Astrocyte (in vitro differentiated cells and primary cell): ENCODE measurements at regions not wholly inside any gene's neighbourhood (a gene's known extent, or its start where the extent isn't known, plus 50 kb on each side); places are given as distances from the start of the nearest gene placed in this dataset.
"Not testable (repeated sequence)": the region's sequence is repeated elsewhere in the genome, so short reads cannot be mapped to it uniquely, and the experiment has no call there.

Experiments
- DNase-seq: peaks from one replicate; pipeline ENCODE4 v3.0.0-alpha.2; 2010; ENCODE audit warnings: low read depth
- FAIRE-seq: peaks from 2 replicates; lab custom pipeline; 2011; peaks lifted over from hg19 to GRCh38; lab: Jason Lieb, UNC
- H2AFZ ChIP-seq: 2 replicates; pipeline ENCODE4 v1.6.0; 2012; ENCODE audit warnings: low read depth, low read length, inconsistent platforms
- H3K27ac ChIP-seq: 2 replicates; pipeline ENCODE4 v1.5.1; 2011; ENCODE audit warnings: low read depth, low read length, inconsistent platforms
- H3K27me3 ChIP-seq: 2 replicates; pipeline ENCODE4 v1.6.0; 2011; ENCODE audit warnings: low read length, inconsistent platforms; ENCODE audit not compliant: insufficient read depth
- H3K36me3 ChIP-seq: 2 replicates; pipeline ENCODE4 v1.5.1; 2011; ENCODE audit warnings: low read length, inconsistent platforms; ENCODE audit not compliant: insufficient read depth
- H3K4me1 ChIP-seq: 2 replicates; pipeline ENCODE4 v1.5.1; 2011; ENCODE audit warnings: low read length, inconsistent platforms; ENCODE audit not compliant: insufficient read depth
- H3K4me2 ChIP-seq: 2 replicates; pipeline ENCODE4 v1.6.0; 2012; ENCODE audit warnings: low read length, inconsistent platforms
- H3K4me3 ChIP-seq: 2 replicates; pipeline ENCODE4 v1.5.1; 2011; ENCODE audit warnings: low read depth, mild to moderate bottlenecking, low read length, inconsistent platforms; ENCODE audit not compliant: insufficient read depth
- H3K79me2 ChIP-seq: 2 replicates; pipeline ENCODE4 v1.6.0; 2012; ENCODE audit warnings: mild to moderate bottlenecking, low read length, inconsistent platforms; ENCODE audit not compliant: insufficient read depth
- H3K9ac ChIP-seq: 2 replicates; pipeline ENCODE4 v1.6.0; 2012; ENCODE audit warnings: mild to moderate bottlenecking, low read length, inconsistent platforms
- H3K9me3 ChIP-seq: 2 replicates; pipeline ENCODE4 v1.5.1; 2012; ENCODE audit warnings: low read depth, mild to moderate bottlenecking, low read length, inconsistent platforms; ENCODE audit not compliant: insufficient read depth
- H4K20me1 ChIP-seq: 2 replicates; pipeline ENCODE4 v1.6.0; 2012; ENCODE audit warnings: low read length, inconsistent platforms; ENCODE audit not compliant: insufficient read depth
- H3K27ac Mint-ChIP-seq: one replicate; pipeline ENCODE4 v1.8.0; 2021; ENCODE audit warnings: mild to moderate bottlenecking, mixed read lengths; ENCODE audit not compliant: unreplicated experiment
- H3K27me3 Mint-ChIP-seq: one replicate; pipeline ENCODE4 v1.8.0; 2021; ENCODE audit warnings: low read depth, mixed read lengths; ENCODE audit not compliant: unreplicated experiment
- H3K36me3 Mint-ChIP-seq: one replicate; pipeline ENCODE4 v1.8.0; 2021; ENCODE audit warnings: low read depth, mixed read lengths; ENCODE audit not compliant: unreplicated experiment
- H3K4me1 Mint-ChIP-seq: one replicate; pipeline ENCODE4 v1.8.0; 2021; ENCODE audit warnings: low read depth, mixed read lengths; ENCODE audit not compliant: unreplicated experiment
- H3K4me3 Mint-ChIP-seq: one replicate; pipeline ENCODE4 v1.8.0; 2021; ENCODE audit warnings: mild to moderate bottlenecking, moderate library complexity, mixed read lengths; ENCODE audit not compliant: unreplicated experiment
- H3K9me3 Mint-ChIP-seq: one replicate; pipeline ENCODE4 v1.8.0; 2021; ENCODE audit warnings: mild to moderate bottlenecking, mixed read lengths; ENCODE audit not compliant: unreplicated experiment
- CTCF ChIP-seq: IDR thresholded peaks from 2 replicates; pipeline ENCODE4 v1.5.1; 2011; ENCODE audit warnings: low read depth, mild to moderate bottlenecking, inconsistent platforms, low read length, moderate library complexity; ENCODE audit not compliant: insufficient read depth
- EZH2 ChIP-seq: IDR thresholded peaks from 2 replicates; pipeline ENCODE4 v1.6.1; 2012; ENCODE audit warnings: mild to moderate bottlenecking, low read length, inconsistent platforms; ENCODE audit not compliant: insufficient read depth

GRCh38 chr2:5618271-5618670 lies 73.9 kb upstream of the SOX11 start:
- Histone ChIP-seq H3K9me3 (no peaks in the 10 kb centered on the region), H4K20me1 (no peaks in the 10 kb centered on the region), H2AFZ (no peak overlapping the region), H3K4me1 (no peaks in the 10 kb centered on the region), H3K79me2 (no peaks in the 10 kb centered on the region), H3K27ac (no peak overlapping the region), H3K9ac (no peak overlapping the region), H3K36me3 (no peaks in the 10 kb centered on the region), H3K27me3 (no peaks in the 10 kb centered on the region), H3K4me3 (no peak overlapping the region), H3K4me2 (no peak overlapping the region)
- Mint-ChIP-seq H3K4me3 (no peak overlapping the region), H3K4me1 (no peaks in the 10 kb centered on the region), H3K27ac (no peak overlapping the region), H3K27me3 (peaks cover 9% of the 10 kb centered on the region), H3K9me3 (peaks cover 4% of the 10 kb centered on the region), H3K36me3 (no peaks in the 10 kb centered on the region)
- DNase-seq (no peak), FAIRE-seq (no peak)
- TF ChIP-seq CTCF (no peak), EZH2 (no peak)

- H3K27ac Mint-ChIP-seq, H2AFZ ChIP-seq, H3K4me1 ChIP-seq, H3K9ac ChIP-seq, FAIRE-seq, H3K4me3 ChIP-seq, H3K36me3 Mint-ChIP-seq, DNase-seq, H3K79me2 ChIP-seq, H4K20me1 ChIP-seq, H3K4me2 ChIP-seq, H3K27me3 Mint-ChIP-seq, H3K9me3 Mint-ChIP-seq, H3K27ac ChIP-seq, H3K4me1 Mint-ChIP-seq, H3K4me3 Mint-ChIP-seq, H3K27me3 ChIP-seq, H3K9me3 ChIP-seq, H3K36me3 ChIP-seq: not testable (repeated sequence)
These were observed 66.6 kb upstream of the SOX11 start for GRCh38 chr2:5625556-5626065.

DNA sequence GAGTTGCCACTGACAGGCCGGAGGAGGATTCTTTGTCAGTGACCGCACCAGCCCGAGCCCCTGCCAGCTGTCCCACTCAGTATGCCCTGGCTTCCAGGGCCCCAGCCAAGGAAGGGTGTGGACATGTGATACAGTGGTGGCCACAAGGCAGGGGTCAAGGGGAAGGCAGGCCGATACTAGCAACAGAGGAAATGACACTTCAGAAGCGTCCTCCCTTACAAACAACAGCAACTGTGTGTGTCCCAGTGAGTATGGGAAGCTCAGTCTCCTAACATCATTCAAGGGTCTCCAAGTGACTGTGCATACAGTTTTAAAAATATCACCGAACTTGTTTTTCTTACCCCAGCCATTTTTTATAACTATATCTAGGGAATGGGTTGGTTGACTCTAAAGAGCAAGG lies 63.7 kb upstream of the SOX11 start:
- H3K36me3 Mint-ChIP-seq, H2AFZ ChIP-seq, H3K4me1 ChIP-seq, H3K27ac Mint-ChIP-seq, H3K9me3 ChIP-seq, H3K9me3 Mint-ChIP-seq, H3K4me1 Mint-ChIP-seq, H3K27me3 Mint-ChIP-seq, H3K9ac ChIP-seq, H3K79me2 ChIP-seq, DNase-seq, H4K20me1 ChIP-seq, H3K27me3 ChIP-seq, H3K4me3 ChIP-seq, H3K27ac ChIP-seq, H3K4me3 Mint-ChIP-seq, H3K4me2 ChIP-seq, H3K36me3 ChIP-seq: not testable (repeated sequence)
- FAIRE-seq = peak; percentile 69

- H3K4me1 Mint-ChIP-seq, H3K4me3 Mint-ChIP-seq, H3K9ac ChIP-seq, H3K9me3 Mint-ChIP-seq, H3K36me3 ChIP-seq, FAIRE-seq, H2AFZ ChIP-seq, H3K4me2 ChIP-seq, DNase-seq, H3K27ac Mint-ChIP-seq, H3K27me3 Mint-ChIP-seq, H4K20me1 ChIP-seq, H3K4me3 ChIP-seq, H3K79me2 ChIP-seq, H3K27me3 ChIP-seq, H3K9me3 ChIP-seq, H3K36me3 Mint-ChIP-seq, H3K27ac ChIP-seq, H3K4me1 ChIP-seq: not testable (repeated sequence)
These were observed 62.7 kb upstream of the SOX11 start for GRCh38 chr2:5629510-5629909.

- H3K27ac ChIP-seq, H2AFZ ChIP-seq, H3K9me3 Mint-ChIP-seq, H3K9me3 ChIP-seq, H3K4me2 ChIP-seq, H3K4me1 ChIP-seq, H3K4me3 Mint-ChIP-seq, H3K36me3 Mint-ChIP-seq, DNase-seq, H3K9ac ChIP-seq, H3K4me1 Mint-ChIP-seq, H3K27me3 ChIP-seq, H3K4me3 ChIP-seq, H3K79me2 ChIP-seq, H3K27me3 Mint-ChIP-seq, H3K27ac Mint-ChIP-seq, H4K20me1 ChIP-seq, FAIRE-seq, H3K36me3 ChIP-seq: not testable (repeated sequence)
These were observed 55.1 kb upstream of the SOX11 start for GRCh38 chr2:5637051-5637450.
